ENCODE measurements at regions not wholly inside any gene's neighbourhood (a gene's known extent, or its start where the extent isn't known, plus 50 kb on each side); places are given as distances from the start of the nearest gene placed in this dataset.

GRCh38 chr12:11946161-11946560 is 124.6 kb upstream of the BCL2L14 start:
- Histone ChIP-seq H3K4me3 (ENCODE audit: low read depth, low read length) (no peak overlapping the region), H3K36me3 (ENCODE audit: control insufficient read depth, insufficient read depth, low read length) (no peaks in the 10 kb centered on the region), H3K27me3 (ENCODE audit: control insufficient read depth, insufficient read depth, low read length) (peaks cover 15% of the 10 kb centered on the region; the same call in 1 of the 2 replicates)
- no peak for DNase-seq (ENCODE audit: low read depth)
- ChIA-PET CTCF (interaction anchor here (1.3 kb wide), 1 partner anchor 9 kb away, joined by 5 read pairs; no protein-coding TSS in a partner anchor), POLR2A (no interaction called here)
- no peak for TF ChIP-seq CTCF (IDR thresholded peaks at IDR 0.05; ENCODE audit: insufficient read depth, low read depth, low read length)

GRCh38 chr12:11947213-11947612 is 123.5 kb upstream of the BCL2L14 start:
- Histone ChIP-seq H3K27me3 (ENCODE audit: control insufficient read depth, insufficient read depth, low read length) (peaks cover 17% of the 10 kb centered on the region; the same call in 1 of the 2 replicates), H3K36me3 (ENCODE audit: control insufficient read depth, insufficient read depth, low read length) (no peaks in the 10 kb centered on the region), H3K4me3 (ENCODE audit: low read depth, low read length) (no peak overlapping the region)
- ChIA-PET CTCF (no interaction called here), POLR2A (interaction anchor here (0.6 kb wide), 1 partner anchor 247 kb away, joined by 3 read pairs; no protein-coding TSS in a partner anchor)
- TF ChIP-seq CTCF (IDR thresholded peaks at IDR 0.05; ENCODE audit: insufficient read depth, low read depth, low read length): no peak
- DNase-seq (ENCODE audit: low read depth): no peak

- ChIA-PET POLR2A (no interaction called here), CTCF (interaction anchor here (0.5 to 1.6 kb wide), 2 partner anchors 9 to 923 kb away, joined by 4 to 5 read pairs; no protein-coding TSS in a partner anchor)
- no peaks in the 10 kb centered on the region for H3K36me3 ChIP-seq (ENCODE audit: control insufficient read depth, insufficient read depth, low read length)
- peaks cover 21% of the 10 kb centered on the region for H3K27me3 ChIP-seq (ENCODE audit: control insufficient read depth, insufficient read depth, low read length)
- H3K4me3 ChIP-seq (ENCODE audit: low read depth, low read length): no peak overlapping the region
- TF ChIP-seq CTCF (IDR thresholded peaks at IDR 0.05; ENCODE audit: insufficient read depth, low read depth, low read length): no peak
- no peak for DNase-seq (ENCODE audit: low read depth)
These were observed 120.9 kb upstream of the BCL2L14 start for GRCh38 chr12:11949738-11950411.

- no peak for TF ChIP-seq CTCF (IDR thresholded peaks at IDR 0.05; ENCODE audit: insufficient read depth, low read depth, low read length)
- no peaks in the 10 kb centered on the region for H3K36me3 ChIP-seq (ENCODE audit: control insufficient read depth, insufficient read depth, low read length)
- H3K27me3 ChIP-seq (ENCODE audit: control insufficient read depth, insufficient read depth, low read length): peaks cover 22% of the 10 kb centered on the region
- no peak for DNase-seq (ENCODE audit: low read depth)
- POLR2A ChIA-PET: no interaction called here
- CTCF ChIA-PET: interaction anchor here (1.5 kb wide), 1 partner anchor 18 kb away, joined by 3 read pairs; no protein-coding TSS in a partner anchor
- no peak overlapping the region for H3K4me3 ChIP-seq (ENCODE audit: low read depth, low read length)
These were observed 119.5 kb upstream of the BCL2L14 start for GRCh38 chr12:11951209-11951608.

- no peaks in the 10 kb centered on the region for H3K36me3 ChIP-seq (ENCODE audit: control insufficient read depth, insufficient read depth, low read length)
- no peak overlapping the region for H3K4me3 ChIP-seq (ENCODE audit: low read depth, low read length)
- H3K27me3 ChIP-seq (ENCODE audit: control insufficient read depth, insufficient read depth, low read length): peaks cover 20% of the 10 kb centered on the region
- no peak for TF ChIP-seq CTCF (IDR thresholded peaks at IDR 0.05; ENCODE audit: insufficient read depth, low read depth, low read length)
- POLR2A ChIA-PET: no interaction called here
- no peak for DNase-seq (ENCODE audit: low read depth)
- CTCF ChIA-PET: no interaction called here
These were observed 117.2 kb upstream of the BCL2L14 start for GRCh38 chr12:11953523-11953922.
